Right forelimb (tissue), 1 donor: ENCODE measurements at regions not wholly inside any gene's neighbourhood (a gene's known extent, or its start where the extent isn't known, plus 50 kb on each side); places are given as distances from the start of the nearest gene placed in this dataset.

Experiments used
- DNase-seq: peaks from one replicate; pipeline ENCODE4 v3.0.0-alpha.2; 2018

GRCh38 chr9:7387840-7388239, 411.7 kb downstream of the DMAC1 start:
- no peak for DNase-seq

- no peak for DNase-seq
Observed at GRCh38 chr9:7382304-7382703, 417.3 kb downstream of the DMAC1 start.

GRCh38 chr9:7377489-7377888, 422.1 kb downstream of the DMAC1 start:
- no peak for DNase-seq

- DNase-seq, result no peak
Observed at GRCh38 chr9:7376833-7377232, 422.7 kb downstream of the DMAC1 start.

GRCh38 chr9:7376213-7376612, 423.4 kb downstream of the DMAC1 start:
- no peak for DNase-seq

GRCh38 chr9:7375013-7375511, 424.5 kb downstream of the DMAC1 start:
- DNase-seq, result no peak

- DNase-seq, result peak; percentile 56
Observed at GRCh38 chr9:7370988-7371387, 428.6 kb downstream of the DMAC1 start.

GRCh38 chr9:7370381-7370780, 429.2 kb downstream of the DMAC1 start:
- DNase-seq, result peak; percentile 48

- no peak for DNase-seq
Observed at GRCh38 chr9:7369384-7369821, 430.2 kb downstream of the DMAC1 start.

GRCh38 chr9:7368410-7369292, 430.9 kb downstream of the DMAC1 start:
- DNase-seq, result peak; percentile 56

GRCh38 chr9:7367726-7368125, 431.9 kb downstream of the DMAC1 start:
- DNase-seq, result no peak

GRCh38 chr9:7366121-7366520, 433.5 kb downstream of the DMAC1 start:
- DNase-seq, result no peak

GRCh38 chr9:7363777-7364477, 435.7 kb downstream of the DMAC1 start:
- DNase-seq, result no peak

- no peak for DNase-seq
Observed at GRCh38 chr9:7360513-7360912, 439.1 kb downstream of the DMAC1 start.

- no peak for DNase-seq
Observed at GRCh38 chr9:7358876-7359275, 440.7 kb downstream of the DMAC1 start.

- DNase-seq, result no peak
Observed at GRCh38 chr9:7354704-7355103, 444.9 kb downstream of the DMAC1 start.

- no peak for DNase-seq
Observed at GRCh38 chr9:7348692-7349091, 450.9 kb downstream of the DMAC1 start.

- no peak for DNase-seq
Observed at GRCh38 chr9:7347556-7347955, 452.0 kb downstream of the DMAC1 start.

GRCh38 chr9:7346144-7346543, 453.4 kb downstream of the DMAC1 start:
- no peak for DNase-seq

GRCh38 chr9:7342736-7343135, 456.8 kb downstream of the DMAC1 start:
- no peak for DNase-seq

GRCh38 chr9:7342229-7342628, 457.3 kb downstream of the DMAC1 start:
- DNase-seq, result no peak

GRCh38 chr9:7341571-7341970, 458.0 kb downstream of the DMAC1 start:
- DNase-seq, result no peak

GRCh38 chr9:7340451-7340850, 459.1 kb downstream of the DMAC1 start:
- DNase-seq, result no peak
